ENCODE measurements at regions not wholly inside any gene's neighbourhood (a gene's known extent, or its start where the extent isn't known, plus 50 kb on each side); places are given as distances from the start of the nearest gene placed in this dataset.
"Not testable (repeated sequence)": the region's sequence is repeated elsewhere in the genome, so short reads cannot be mapped to it uniquely, and the experiment has no call there.

- no peak for DNase-seq (ENCODE audit: low read depth, low spot score)
These were observed 456.2 kb upstream of the NRP1 start for GRCh38 chr10:33790521-33791271.

GRCh38 chr10:33783557-33783956 lies 449.1 kb upstream of the NRP1 start:
- no peak for DNase-seq (ENCODE audit: low read depth, low spot score)

GRCh38 chr10:33783078-33783477 lies 448.6 kb upstream of the NRP1 start:
- DNase-seq (ENCODE audit: low read depth, low spot score) = no peak

- DNase-seq (ENCODE audit: low read depth, low spot score) = no peak
These were observed 447.3 kb upstream of the NRP1 start for GRCh38 chr10:33781606-33782395.

- no peak for DNase-seq (ENCODE audit: low read depth, low spot score)
These were observed 446.5 kb upstream of the NRP1 start for GRCh38 chr10:33780961-33781360.

- no peak for DNase-seq (ENCODE audit: low read depth, low spot score)
These were observed 442.8 kb upstream of the NRP1 start for GRCh38 chr10:33777223-33777622.

GRCh38 chr10:33776419-33777070 lies 442.1 kb upstream of the NRP1 start:
- DNase-seq (ENCODE audit: low read depth, low spot score) = no peak

- no peak for DNase-seq (ENCODE audit: low read depth, low spot score)
These were observed 440.4 kb upstream of the NRP1 start for GRCh38 chr10:33774857-33775256.

- DNase-seq (ENCODE audit: low read depth, low spot score) = no peak
These were observed 439.5 kb upstream of the NRP1 start for GRCh38 chr10:33773886-33774480.

- DNase-seq (ENCODE audit: low read depth, low spot score) = no peak
These were observed 438.7 kb upstream of the NRP1 start for GRCh38 chr10:33773253-33773573.

- DNase-seq (ENCODE audit: low read depth, low spot score) = no peak
These were observed 438.1 kb upstream of the NRP1 start for GRCh38 chr10:33772370-33773252.

GRCh38 chr10:33771856-33772255 lies 437.4 kb upstream of the NRP1 start:
- not testable (repeated sequence) for DNase-seq (ENCODE audit: low read depth, low spot score)

- DNase-seq (ENCODE audit: low read depth, low spot score) = no peak
These were observed 430.3 kb upstream of the NRP1 start for GRCh38 chr10:33764694-33765185.

GRCh38 chr10:33760056-33760943 lies 425.8 kb upstream of the NRP1 start:
- DNase-seq (ENCODE audit: low read depth, low spot score) = no peak

GRCh38 chr10:33759191-33759590 lies 424.7 kb upstream of the NRP1 start:
- no peak for DNase-seq (ENCODE audit: low read depth, low spot score)

GRCh38 chr10:33758299-33758698 lies 423.8 kb upstream of the NRP1 start:
- no peak for DNase-seq (ENCODE audit: low read depth, low spot score)

- no peak for DNase-seq (ENCODE audit: low read depth, low spot score)
These were observed 419.6 kb upstream of the NRP1 start for GRCh38 chr10:33754052-33754451.

GRCh38 chr10:33753389-33753788 lies 418.9 kb upstream of the NRP1 start:
- no peak for DNase-seq (ENCODE audit: low read depth, low spot score)

GRCh38 chr10:33749790-33750189 lies 415.3 kb upstream of the NRP1 start:
- DNase-seq (ENCODE audit: low read depth, low spot score) = no peak

GRCh38 chr10:33749067-33749735 lies 414.7 kb upstream of the NRP1 start:
- DNase-seq (ENCODE audit: low read depth, low spot score) = no peak
